A673 (cell line): ENCODE measurements at regions not wholly inside any gene's neighbourhood (a gene's known extent, or its start where the extent isn't known, plus 50 kb on each side); places are given as distances from the start of the nearest gene placed in this dataset.

Experiments used
- BruUV-seq: library from RNA; stranded (reverse); fragments of 400-500 nt; replicated peaks from 2 replicates; lab custom pipeline; 2021; lab: Mats Ljungman, UMichigan
- CTCF ChIA-PET: fragments of 300-600 bp; sonication (Branson Sonifier 250); formaldehyde crosslinking; loops from one replicate; lab custom pipeline; 2022; ENCODE audit warnings: antibody characterized with exemption; lab: Charles Lee
- POLR2A ChIA-PET: fragments of 300-600 bp; sonication (Branson Sonifier 250); formaldehyde crosslinking; loops from one replicate; lab custom pipeline; 2022; ENCODE audit warnings: antibody characterized with exemption; ENCODE audit not compliant: low non-redundant PET; lab: Charles Lee
- DNase-seq: peaks from one replicate; pipeline ENCODE4 v3.0.0-alpha.2; 2015; ENCODE audit warnings: low spot score
- H3K27ac ChIP-seq: fragments of 200-600 bp; sonication (generic); 2 replicates; pipeline ENCODE4 v1.5.1; 2016; ENCODE audit warnings: mixed run types, low read depth, mild to moderate bottlenecking, mixed read lengths, antibody characterized with exemption, low read length; ENCODE audit not compliant: poor library complexity, severe bottlenecking
- H3K27me3 ChIP-seq: fragments of 200-600 bp; sonication (generic); replicated peaks from 2 replicates; pipeline ENCODE4 v1.6.1; 2017; ENCODE audit warnings: mixed run types, low read depth, mild to moderate bottlenecking, mixed read lengths, antibody characterized with exemption, low read length; ENCODE audit not compliant: insufficient read depth, poor library complexity
- H3K36me3 ChIP-seq: fragments of 200-600 bp; sonication (generic); 2 replicates; pipeline ENCODE4 v1.6.1; 2016; ENCODE audit warnings: mixed run types, mild to moderate bottlenecking, mixed read lengths, antibody characterized with exemption, low read length; ENCODE audit not compliant: insufficient read depth, poor library complexity, severe bottlenecking
- H3K4me1 ChIP-seq: fragments of 200-600 bp; sonication (generic); 2 replicates; pipeline ENCODE4 v1.6.1; 2017; ENCODE audit warnings: mixed run types, mild to moderate bottlenecking, mixed read lengths, antibody characterized with exemption, low read length; ENCODE audit not compliant: insufficient read depth, poor library complexity, severe bottlenecking
- H3K4me3 ChIP-seq: fragments of 200-600 bp; sonication (generic); 2 replicates; pipeline ENCODE4 v1.5.1; 2016; ENCODE audit warnings: low read depth, mixed run types, mild to moderate bottlenecking, mixed read lengths, low read length; ENCODE audit not compliant: poor library complexity, severe bottlenecking
- H3K9me3 ChIP-seq: fragments of 200-600 bp; sonication (generic); 2 replicates; pipeline ENCODE4 v1.6.1; 2016; ENCODE audit warnings: mixed run types, low read depth, mild to moderate bottlenecking, mixed read lengths, antibody characterized with exemption, low read length; ENCODE audit not compliant: poor library complexity, severe bottlenecking
- EZH2 ChIP-seq: fragments of 200-600 bp; sonication (generic); IDR thresholded peaks from 2 replicates; pipeline ENCODE4 v1.6.1; 2017; ENCODE audit warnings: borderline replicate concordance, low read depth, mild to moderate bottlenecking, mixed read lengths, antibody characterized with exemption, low read length; ENCODE audit not compliant: poor library complexity, severe bottlenecking
- intact Hi-C: fragments of 100-400 bp; cut with micrococcal nuclease; formaldehyde crosslinking; loops from one replicate; pipeline ENCODE4 v1.10.0; 2022; ENCODE audit not compliant: unreplicated experiment
- TF ChIP-seq, protein P1 (sequence below): fragments of 300-800, 200-600 bp; sonication (generic); conservative IDR thresholded peaks from 2 replicates; pipeline ENCODE4 v1.5.1; 2017; ENCODE audit warnings: low read depth, mild to moderate bottlenecking, antibody characterized with exemption, low read length, moderate library complexity, mixed read lengths

DNA sequence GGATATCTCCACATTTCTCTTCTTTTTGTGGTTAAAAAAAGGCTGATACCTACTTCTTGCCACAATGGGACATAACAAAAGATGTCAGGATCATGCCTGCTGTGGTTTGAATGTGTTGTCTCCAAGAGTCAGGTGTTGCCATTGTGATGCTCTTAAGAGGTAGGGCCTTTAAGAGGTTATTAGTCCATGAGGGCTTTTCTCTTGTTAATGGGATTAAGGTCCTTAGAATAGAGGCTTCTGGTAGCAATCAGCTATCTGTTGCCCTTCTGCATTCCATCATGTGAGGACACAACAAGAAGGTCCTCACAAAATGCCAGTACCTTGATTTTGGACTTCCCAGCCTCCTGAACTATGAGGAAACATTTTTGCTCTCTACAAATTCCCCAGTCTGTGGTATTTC is 191.4 kb downstream of the GBA3 start:
- CTCF ChIA-PET: no interaction called here
- POLR2A ChIA-PET: no interaction called here

DNA sequence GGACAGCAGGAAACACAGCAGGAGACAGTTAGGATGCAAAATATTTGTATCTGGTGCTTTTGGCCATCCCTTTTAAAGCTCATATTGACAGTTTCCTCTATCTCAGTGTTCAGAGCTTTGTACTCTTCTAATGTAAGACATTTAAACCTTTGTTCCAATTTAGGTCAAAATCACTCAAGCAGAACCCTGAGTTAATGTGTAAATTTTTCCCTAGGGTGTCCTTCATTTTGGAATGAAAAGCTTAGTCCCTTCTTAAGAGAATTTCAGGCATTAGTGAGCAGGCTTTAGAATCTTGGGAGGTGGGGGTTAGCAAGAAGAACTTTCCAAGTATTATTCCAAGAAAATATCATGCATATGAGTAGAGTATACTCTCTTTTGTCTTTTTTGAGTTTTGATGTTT is 188.7 kb downstream of the GBA3 start:
- TF ChIP-seq EZH2: no peak
- TF ChIP-seq, protein P1, sequence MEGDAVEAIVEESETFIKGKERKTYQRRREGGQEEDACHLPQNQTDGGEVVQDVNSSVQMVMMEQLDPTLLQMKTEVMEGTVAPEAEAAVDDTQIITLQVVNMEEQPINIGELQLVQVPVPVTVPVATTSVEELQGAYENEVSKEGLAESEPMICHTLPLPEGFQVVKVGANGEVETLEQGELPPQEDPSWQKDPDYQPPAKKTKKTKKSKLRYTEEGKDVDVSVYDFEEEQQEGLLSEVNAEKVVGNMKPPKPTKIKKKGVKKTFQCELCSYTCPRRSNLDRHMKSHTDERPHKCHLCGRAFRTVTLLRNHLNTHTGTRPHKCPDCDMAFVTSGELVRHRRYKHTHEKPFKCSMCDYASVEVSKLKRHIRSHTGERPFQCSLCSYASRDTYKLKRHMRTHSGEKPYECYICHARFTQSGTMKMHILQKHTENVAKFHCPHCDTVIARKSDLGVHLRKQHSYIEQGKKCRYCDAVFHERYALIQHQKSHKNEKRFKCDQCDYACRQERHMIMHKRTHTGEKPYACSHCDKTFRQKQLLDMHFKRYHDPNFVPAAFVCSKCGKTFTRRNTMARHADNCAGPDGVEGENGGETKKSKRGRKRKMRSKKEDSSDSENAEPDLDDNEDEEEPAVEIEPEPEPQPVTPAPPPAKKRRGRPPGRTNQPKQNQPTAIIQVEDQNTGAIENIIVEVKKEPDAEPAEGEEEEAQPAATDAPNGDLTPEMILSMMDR: no peak
- no peak overlapping the region for H3K4me3 ChIP-seq
- no TSS peak for BruUV-seq
- no peaks in the 10 kb centered on the region for H3K36me3 ChIP-seq
- intact Hi-C loops: no loop called here
- no peaks in the 10 kb centered on the region for H3K4me1 ChIP-seq
- H3K27me3 ChIP-seq: no peaks in the 10 kb centered on the region
- H3K27ac ChIP-seq: no peak overlapping the region
- ChIA-PET POLR2A (no interaction called here), CTCF (no interaction called here)
- DNase-seq: no peak
- peaks cover 4% of the 10 kb centered on the region for H3K9me3 ChIP-seq

More for the DNA sequence above, 191.4 kb downstream of the GBA3 start:
- TF ChIP-seq EZH2: no peak
- no peaks in the 10 kb centered on the region for H3K27me3 ChIP-seq
- H3K36me3 ChIP-seq: no peaks in the 10 kb centered on the region
- DNase-seq: no peak
- no TSS peak for BruUV-seq
- no peak overlapping the region for H3K4me3 ChIP-seq
- no peak overlapping the region for H3K27ac ChIP-seq
- H3K9me3 ChIP-seq: peaks cover 4% of the 10 kb centered on the region
- H3K4me1 ChIP-seq: no peaks in the 10 kb centered on the region
- intact Hi-C loops: no loop called here

DNA sequence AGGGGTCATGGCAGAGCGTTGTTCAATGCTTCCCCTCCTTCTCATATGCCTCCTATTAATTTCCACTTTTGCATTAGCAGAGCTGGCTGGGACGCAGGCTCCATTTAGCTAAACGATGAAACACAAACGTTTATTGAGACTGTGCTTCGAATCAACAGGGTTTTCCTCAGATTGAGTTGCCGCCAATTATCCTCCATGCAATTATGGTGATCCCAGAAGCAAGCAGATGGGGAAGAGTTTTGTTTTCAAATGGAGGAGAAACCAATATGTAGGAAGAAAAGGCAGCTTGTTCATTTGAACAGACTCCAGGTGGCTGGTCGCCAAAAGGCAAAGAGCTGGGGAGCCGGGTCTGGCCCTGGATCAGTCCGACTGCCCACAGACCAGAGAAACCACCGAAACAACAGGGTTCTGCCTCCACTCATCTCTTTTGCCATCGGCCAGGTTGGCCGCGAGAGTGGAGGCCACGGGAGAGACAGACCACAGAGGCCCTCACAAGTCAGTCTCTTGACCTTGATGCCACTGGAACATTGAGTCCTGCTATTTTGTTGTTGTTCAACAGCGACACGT is 184.8 kb downstream of the GBA3 start:
- intact Hi-C loops: no loop called here
- no peak for TF ChIP-seq EZH2
- TF ChIP-seq, protein P1: no peak
- H3K9me3 ChIP-seq: peaks cover under 1% of the 10 kb centered on the region
- H3K4me3 ChIP-seq: no peak overlapping the region
- no peaks in the 10 kb centered on the region for H3K27me3 ChIP-seq
- DNase-seq: no peak
- no TSS peak for BruUV-seq
- H3K27ac ChIP-seq: no peak overlapping the region
- CTCF ChIA-PET: no interaction called here
- no peaks in the 10 kb centered on the region for H3K36me3 ChIP-seq
- no peaks in the 10 kb centered on the region for H3K4me1 ChIP-seq
- POLR2A ChIA-PET: no interaction called here

DNA sequence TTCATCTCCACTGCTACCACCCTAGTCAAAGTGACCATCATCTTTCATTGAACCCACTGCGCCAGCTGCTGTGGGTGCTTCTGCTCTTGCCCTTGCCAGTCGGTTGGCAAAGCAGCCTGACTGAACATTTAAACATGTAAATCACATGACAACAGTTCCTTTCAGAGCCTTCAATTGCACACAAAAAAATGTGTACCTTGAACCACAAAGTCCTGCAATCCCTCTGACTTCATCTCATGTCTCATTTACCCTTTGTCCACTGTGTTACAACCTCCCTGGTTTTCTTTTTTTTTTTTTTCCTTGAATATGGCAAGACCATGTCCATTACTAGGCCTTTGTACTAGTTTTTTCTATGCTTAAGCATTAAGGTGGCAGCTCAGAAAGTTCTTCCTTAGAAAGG is 183.5 kb downstream of the GBA3 start:
- H3K4me1 ChIP-seq: no peaks in the 10 kb centered on the region
- no peak for DNase-seq
- ChIA-PET CTCF (no interaction called here), POLR2A (no interaction called here)
- no peak overlapping the region for H3K27ac ChIP-seq
- H3K36me3 ChIP-seq: no peaks in the 10 kb centered on the region
- H3K9me3 ChIP-seq: no peaks in the 10 kb centered on the region
- intact Hi-C loops: no loop called here
- TF ChIP-seq EZH2: no peak
- TF ChIP-seq, protein P1: no peak
- no TSS peak for BruUV-seq
- H3K4me3 ChIP-seq: no peak overlapping the region
- H3K27me3 ChIP-seq: no peaks in the 10 kb centered on the region
